HL-60/S4 (cell line): ENCODE measurements at regions not wholly inside any gene's neighbourhood (a gene's known extent, or its start where the extent isn't known, plus 50 kb on each side); places are given as distances from the start of the nearest gene placed in this dataset.

Source experiments
- in situ Hi-C: fragments of 300-500 bp; cut with MboI; formaldehyde crosslinking; loops from 2 replicates; pipeline ENCODE4 v1.14.3; 2022; ENCODE audit warnings: low sequenced_read_pairs

GRCh38 chr19:30626626-30626966, 254.4 kb downstream of the ZNF536 start:
- in situ Hi-C loops, result no loop called here

- in situ Hi-C loops, result no loop called here
Observed at GRCh38 chr19:30625947-30626625, 253.9 kb downstream of the ZNF536 start.

- in situ Hi-C loops, result no loop called here
Observed at GRCh38 chr19:30622276-30622675, 250.1 kb downstream of the ZNF536 start.

- in situ Hi-C loops, result no loop called here
Observed at GRCh38 chr19:30621326-30621920, 249.2 kb downstream of the ZNF536 start.

- in situ Hi-C loops, result no loop called here
Observed at GRCh38 chr19:30620354-30620753, 248.2 kb downstream of the ZNF536 start.

GRCh38 chr19:30609656-30610270, 237.6 kb downstream of the ZNF536 start:
- in situ Hi-C loops, result no loop called here

GRCh38 chr19:30608471-30608870, 236.3 kb downstream of the ZNF536 start:
- in situ Hi-C loops, result no loop called here
